Testis (tissue), 2 donors: ENCODE measurements at regions not wholly inside any gene's neighbourhood (a gene's known extent, or its start where the extent isn't known, plus 50 kb on each side); places are given as distances from the start of the nearest gene placed in this dataset.

Experiments
- CTCF ChIP-seq, 3 experiments: fragments of 450-650 bp in 2 of 3; fragments of 200-600 bp in 1 of 3; sonication (generic) in 1 of 3; IDR thresholded peaks; one replicate each; pipeline ENCODE4 v1.5.1; 2016 to 2019; ENCODE audit warnings: antibody characterized with exemption in 3 of 3, mild to moderate bottlenecking in 2 of 3, moderate library complexity in 1 of 3
- POLR2A ChIP-seq: fragments of 450-650 bp; IDR thresholded peaks from one replicate; pipeline ENCODE4 v1.6.1; 2017; ENCODE audit warnings: antibody characterized with exemption, mild to moderate bottlenecking, moderate library complexity

- no peak for TF ChIP-seq CTCF (IDR thresholded peaks at IDR 0.05)
- no peak for TF ChIP-seq POLR2A
Measured at GRCh38 chr12:105721051-105721825, 390.7 kb downstream of the C12orf75 start.
